Liver (tissue), 8 donors: ENCODE measurements at regions not wholly inside any gene's neighbourhood (a gene's known extent, or its start where the extent isn't known, plus 50 kb on each side); places are given as distances from the start of the nearest gene placed in this dataset.

Experiments
- DNase-seq: peaks from one replicate; pipeline ENCODE4 v3.0.0-alpha.2; 2017; ENCODE audit warnings: low spot score
- H3K27ac ChIP-seq, 2 donors: one replicate each; pipeline ENCODE4 v1.7.0; 2013; ENCODE audit warnings: inconsistent platforms in 2 of 2, low read length in 2 of 2, control low read depth in 1 of 2, low read depth in 1 of 2, mild to moderate bottlenecking in 1 of 2
- H3K27me3 ChIP-seq, 4 donors: one replicate each; pipeline versions ENCODE4 v1.6.1 to v1.7.0; 2013; ENCODE audit warnings: low read length in 3 of 4, inconsistent platforms in 1 of 4, mild to moderate bottlenecking in 1 of 4, moderate library complexity in 1 of 4; ENCODE audit not compliant: control insufficient read depth in 4 of 4, insufficient read depth in 4 of 4
- H3K36me3 ChIP-seq, 4 donors: one replicate each; pipeline versions ENCODE4 v1.6.1 to v1.7.0; 2013; ENCODE audit warnings: low read length in 3 of 4, mild to moderate bottlenecking in 3 of 4, low read depth in 1 of 4, moderate library complexity in 1 of 4; ENCODE audit not compliant: control insufficient read depth in 4 of 4, insufficient read depth in 3 of 4
- H3K4me1 ChIP-seq, 4 donors: one replicate each; pipeline versions ENCODE4 v1.6.1 to v1.7.0; 2013; ENCODE audit warnings: low read length in 3 of 4, mild to moderate bottlenecking in 3 of 4, moderate library complexity in 1 of 4; ENCODE audit not compliant: control insufficient read depth in 4 of 4, insufficient read depth in 4 of 4
- H3K4me3 ChIP-seq, 3 donors: one replicate each; pipeline versions ENCODE4 v1.6.1 to v1.7.0; 2013; ENCODE audit warnings: low read length in 3 of 3, control low read depth in 1 of 3, low read depth in 1 of 3, mild to moderate bottlenecking in 1 of 3
- H3K9ac ChIP-seq, 2 donors: one replicate each; pipeline ENCODE4 v1.7.0; 2013; ENCODE audit warnings: low read length in 2 of 2, mild to moderate bottlenecking in 2 of 2, moderate library complexity in 2 of 2, control low read depth in 1 of 2, low read depth in 1 of 2
- H3K9me3 ChIP-seq, 4 donors: one replicate each; pipeline versions ENCODE4 v1.6.1 to v1.7.0; 2013; ENCODE audit warnings: low read length in 3 of 4; ENCODE audit not compliant: control insufficient read depth in 4 of 4
- ATF3 ChIP-seq: IDR thresholded peaks from 2 replicates; pipeline ENCODE4 v1.6.1; 2016; ENCODE audit warnings: antibody characterized with exemption
- CTCF ChIP-seq: fragments of 150-350 bp; IDR thresholded peaks from 2 replicates; pipeline ENCODE4 v1.5.1; 2017; ENCODE audit warnings: improper control_type of control experiment, low read depth, low read length; ENCODE audit not compliant: missing input control
- EGR1 ChIP-seq, 2 donors: IDR thresholded peaks; 2 replicates each; pipeline ENCODE4 v1.6.1; 2016 to 2018; ENCODE audit warnings: antibody characterized with exemption in 2 of 2, low read depth in 2 of 2
- FOXA1 ChIP-seq: IDR thresholded peaks from 2 replicates; pipeline ENCODE4 v1.6.1; 2016; ENCODE audit warnings: antibody characterized with exemption
- FOXA2 ChIP-seq: IDR thresholded peaks from 2 replicates; pipeline ENCODE4 v1.6.1; 2016; ENCODE audit warnings: antibody characterized with exemption
- GABPA ChIP-seq, 2 donors: IDR thresholded peaks in 1 of 2; conservative IDR thresholded peaks in 1 of 2; 2 replicates each; pipeline ENCODE4 v1.6.1; 2016; ENCODE audit warnings: antibody characterized with exemption in 2 of 2, mild to moderate bottlenecking in 1 of 2, moderate library complexity in 1 of 2
- HNF4A ChIP-seq, 2 donors: conservative IDR thresholded peaks; 2 replicates each; pipeline ENCODE4 v1.6.1; 2016; ENCODE audit warnings: antibody characterized with exemption in 2 of 2, mild to moderate bottlenecking in 2 of 2
- HNF4G ChIP-seq: IDR thresholded peaks from 2 replicates; pipeline ENCODE4 v1.6.1; 2016; ENCODE audit warnings: antibody characterized with exemption
- MAX ChIP-seq: IDR thresholded peaks from 2 replicates; pipeline ENCODE4 v1.6.1; 2016; ENCODE audit warnings: antibody characterized with exemption
- RAD21 ChIP-seq, 2 donors: IDR thresholded peaks; 2 replicates each; pipeline ENCODE4 v1.6.1; 2016; ENCODE audit warnings: antibody characterized with exemption in 2 of 2, mild to moderate bottlenecking in 2 of 2
- REST ChIP-seq: IDR thresholded peaks from 2 replicates; pipeline ENCODE4 v1.6.1; 2016; ENCODE audit warnings: antibody characterized with exemption, mild to moderate bottlenecking
- RXRA ChIP-seq, 2 donors: IDR thresholded peaks; 2 replicates each; pipeline ENCODE4 v1.6.1; 2017 to 2018; ENCODE audit warnings: antibody characterized with exemption in 2 of 2, mild to moderate bottlenecking in 1 of 2
- SP1 ChIP-seq: IDR thresholded peaks from 2 replicates; pipeline ENCODE4 v1.6.1; 2018; ENCODE audit warnings: antibody characterized with exemption, mild to moderate bottlenecking
- TAF1 ChIP-seq: conservative IDR thresholded peaks from 2 replicates; pipeline ENCODE4 v1.6.1; 2016; ENCODE audit warnings: antibody characterized with exemption, mild to moderate bottlenecking
- YY1 ChIP-seq: IDR thresholded peaks from 2 replicates; pipeline ENCODE4 v1.6.1; 2016; ENCODE audit warnings: antibody characterized with exemption, mild to moderate bottlenecking
- ZBTB33 ChIP-seq: IDR thresholded peaks from 2 replicates; pipeline ENCODE4 v1.6.1; 2016; ENCODE audit warnings: antibody characterized with exemption
- WGBS: extraction: QIAGEN DNeasy Blood & Tissue Kit; methylation state at CpG from one replicate; pipeline ENCODE4 v1.1.7; 2013; 5-methylcytosine and 5-hydroxymethylcytosine counted together
- donor health status: healthy.
- donor health status: healthy.
- donor health status: healthy.
- donor health status: healthy.
- donor health status: healthy.

GRCh38 chr11:44416776-44417175, 106.8 kb upstream of the ALX4 start:
- Histone ChIP-seq H3K27ac (no peak overlapping the region), H3K9me3 (peaks cover 0 to 4% (median 0%) of the 10 kb centered on the region in 4 donors), H3K4me3 (no peak overlapping the region), H3K4me1 (no peaks in the 10 kb centered on the region), H3K27me3 (no peaks in the 10 kb centered on the region), H3K36me3 (no peaks in the 10 kb centered on the region), H3K9ac (no peak overlapping the region)
- no peak for TF ChIP-seq REST
- no peak for TF ChIP-seq GABPA (IDR thresholded peaks at IDR 0.05 in 1 of 2, conservative IDR thresholded peaks at IDR 0.05 in 1 of 2)
- TF ChIP-seq RXRA (IDR thresholded peaks at IDR 0.05), result no peak
- TF ChIP-seq CTCF, result no peak
- DNase-seq, result no peak

GRCh38 chr11:44417731-44418455, 108.0 kb upstream of the ALX4 start:
- no peaks in the 10 kb centered on the region for H3K36me3 ChIP-seq
- no peak overlapping the region for H3K9ac ChIP-seq
- no peak overlapping the region for H3K4me3 ChIP-seq
- H3K4me1 ChIP-seq, result no peaks in the 10 kb centered on the region
- no peaks in the 10 kb centered on the region for H3K9me3 ChIP-seq
- TF ChIP-seq REST, result no peak
- TF ChIP-seq EGR1 (IDR thresholded peaks at IDR 0.05; ENCODE audit: low read depth in 2 of 2), result no peak
- no peak for TF ChIP-seq RAD21 (IDR thresholded peaks at IDR 0.05)
- no peak for TF ChIP-seq ATF3
- no peak for TF ChIP-seq MAX
- no peak for TF ChIP-seq TAF1
- TF ChIP-seq RXRA (IDR thresholded peaks at IDR 0.05), result no peak
- TF ChIP-seq FOXA2, result no peak
- TF ChIP-seq HNF4A (conservative IDR thresholded peaks at IDR 0.05), result no peak
- TF ChIP-seq ZBTB33, result no peak
- TF ChIP-seq FOXA1, result no peak
- TF ChIP-seq GABPA (IDR thresholded peaks at IDR 0.05 in 1 of 2, conservative IDR thresholded peaks at IDR 0.05 in 1 of 2), result no peak
- TF ChIP-seq SP1, result no peak
- no peak for TF ChIP-seq CTCF
- TF ChIP-seq YY1, result no peak
- no peak for TF ChIP-seq HNF4G
- H3K27me3 ChIP-seq, result no peaks in the 10 kb centered on the region
- DNase-seq, result no peak
- WGBS, result 90% methylated on average over 7 of the region's 7 CpGs
- H3K27ac ChIP-seq, result no peak overlapping the region
